ENCODE measurements at regions not wholly inside any gene's neighbourhood (a gene's known extent, or its start where the extent isn't known, plus 50 kb on each side); places are given as distances from the start of the nearest gene placed in this dataset.

- DNase-seq = no peak
Measured at GRCh38 chr1:98478121-98478520, 183.4 kb upstream of the SNX7 start.

DNA sequence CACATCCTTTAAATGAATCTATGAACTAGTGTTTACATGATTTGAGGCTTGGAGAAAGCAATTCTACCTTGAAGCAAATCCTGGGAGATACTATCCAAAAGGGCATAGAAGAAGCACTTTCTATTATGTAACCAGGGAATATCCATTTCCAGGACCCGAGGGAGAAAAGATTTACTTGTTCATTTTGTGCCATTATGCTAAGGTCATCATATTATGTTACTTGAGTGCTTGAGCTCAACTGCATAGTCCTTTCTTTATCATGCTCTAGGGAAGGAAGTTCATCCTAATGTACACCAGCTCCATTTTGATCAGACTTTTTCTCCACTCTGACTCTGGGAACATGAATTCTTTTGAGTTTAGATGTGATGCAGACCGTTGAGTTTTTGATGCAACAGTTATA is 188.6 kb upstream of the SNX7 start:
- DNase-seq = no peak

DNA sequence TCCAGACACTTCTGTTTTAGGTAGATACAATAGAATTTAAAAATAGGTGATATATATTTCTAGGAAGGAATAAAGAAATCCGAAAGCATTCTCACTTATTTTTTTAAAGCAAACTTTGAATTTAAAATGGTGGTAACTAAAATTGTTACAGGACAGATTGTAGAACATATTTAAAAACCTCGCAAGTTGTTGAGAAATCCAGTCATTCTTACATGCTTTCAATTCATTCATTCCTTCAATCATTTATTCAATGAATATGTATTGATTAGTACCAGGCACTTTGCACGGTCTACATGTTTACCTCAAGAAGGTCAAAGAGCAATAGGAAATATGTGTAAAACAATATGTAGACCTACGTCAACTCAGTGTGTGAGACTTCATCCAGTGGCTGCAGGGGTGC is 189.9 kb upstream of the SNX7 start:
- no peak for DNase-seq

DNA sequence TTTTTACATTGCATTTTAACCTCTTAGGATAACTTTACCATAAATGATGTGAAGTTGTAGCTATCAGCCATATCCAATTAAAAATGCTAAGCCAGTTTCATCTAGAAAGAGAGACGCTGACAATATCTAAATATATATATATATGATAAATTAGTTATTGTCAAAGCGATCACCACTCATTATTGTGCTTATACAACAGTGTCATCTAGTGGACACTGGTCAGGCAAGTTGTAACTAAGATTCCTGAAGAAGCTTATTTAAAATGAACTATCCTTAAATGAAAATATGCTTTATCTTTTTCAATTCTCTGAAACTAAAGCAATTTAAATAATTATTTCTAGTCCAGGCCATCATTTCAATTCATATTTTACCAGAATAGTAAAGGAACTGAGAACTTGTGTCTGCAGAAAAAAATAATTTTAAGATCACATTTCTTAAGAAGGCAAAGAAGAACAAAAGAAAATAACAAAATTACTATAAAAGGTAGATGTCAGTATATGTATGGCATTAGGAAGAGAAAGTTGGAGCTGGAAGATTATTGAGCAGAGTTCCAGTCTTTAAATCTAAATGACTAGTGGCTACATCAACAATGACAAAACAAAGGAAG is 193.3 kb upstream of the SNX7 start:
- no peak for DNase-seq

- DNase-seq = no peak
Measured at GRCh38 chr1:98467586-98467985, 193.9 kb upstream of the SNX7 start.

- no peak for DNase-seq
Measured at GRCh38 chr1:98467122-98467521, 194.4 kb upstream of the SNX7 start.

GRCh38 chr1:98461873-98462385 is 199.6 kb upstream of the SNX7 start:
- no peak for DNase-seq

DNA sequence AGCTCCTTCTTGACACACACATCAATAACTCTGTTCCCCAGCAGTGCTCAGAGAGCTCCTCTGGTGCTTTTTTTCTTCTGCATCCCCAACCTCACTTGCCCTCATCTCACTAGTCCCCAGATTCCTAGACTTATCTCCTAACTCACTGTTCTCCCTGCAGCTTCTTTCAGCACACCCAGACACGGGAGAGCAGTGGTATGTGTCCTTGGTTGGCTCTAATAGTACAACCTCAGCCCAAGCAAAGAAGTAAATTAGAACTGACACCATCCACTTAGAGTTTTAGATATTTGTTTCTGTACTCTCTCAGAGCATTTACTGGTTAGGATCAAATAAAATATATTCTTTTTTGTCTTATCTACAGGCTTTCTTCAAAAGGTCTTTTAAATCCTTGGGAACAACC is 201.4 kb upstream of the SNX7 start:
- no peak for DNase-seq

DNA sequence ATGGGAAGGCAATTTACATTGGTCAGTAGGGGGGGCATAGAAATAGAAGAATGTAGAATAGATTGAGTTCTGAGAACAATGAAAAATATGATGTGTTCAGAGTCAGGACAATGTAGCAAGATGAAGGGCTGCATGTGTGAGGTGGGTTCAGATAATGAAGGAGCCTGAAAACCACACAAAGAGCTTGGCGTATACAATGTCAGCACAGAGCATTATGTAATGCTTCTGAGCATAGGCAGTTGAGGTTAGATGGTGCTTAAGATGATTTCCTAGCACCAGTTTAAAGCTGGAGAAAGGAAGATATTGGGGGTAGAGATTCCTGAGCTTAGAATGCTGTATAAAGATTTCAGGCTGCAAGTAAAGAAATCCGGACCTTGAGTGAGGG is 202.0 kb upstream of the SNX7 start:
- DNase-seq = no peak

- DNase-seq = no peak
Measured at GRCh38 chr1:98458511-98459485, 202.7 kb upstream of the SNX7 start.

DNA sequence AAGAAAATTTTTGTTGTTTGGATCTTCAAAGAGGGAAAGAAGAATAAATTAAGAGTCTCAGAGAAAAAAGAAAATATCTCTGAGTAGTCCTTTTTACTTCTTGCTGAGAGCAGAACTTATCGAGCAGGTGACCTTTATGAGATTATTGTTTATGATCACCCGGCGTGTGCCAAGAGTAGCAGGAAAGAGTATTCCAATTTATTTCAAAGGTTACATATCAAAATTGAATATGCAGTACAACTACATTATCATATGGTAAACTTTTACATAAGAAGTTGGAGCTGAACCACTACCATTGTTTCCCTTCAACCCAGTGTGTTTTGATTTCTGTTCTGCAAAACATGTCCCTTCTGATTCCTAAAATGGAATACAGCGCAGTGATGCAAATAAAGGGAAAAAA is 204.3 kb upstream of the SNX7 start:
- DNase-seq = no peak

DNA sequence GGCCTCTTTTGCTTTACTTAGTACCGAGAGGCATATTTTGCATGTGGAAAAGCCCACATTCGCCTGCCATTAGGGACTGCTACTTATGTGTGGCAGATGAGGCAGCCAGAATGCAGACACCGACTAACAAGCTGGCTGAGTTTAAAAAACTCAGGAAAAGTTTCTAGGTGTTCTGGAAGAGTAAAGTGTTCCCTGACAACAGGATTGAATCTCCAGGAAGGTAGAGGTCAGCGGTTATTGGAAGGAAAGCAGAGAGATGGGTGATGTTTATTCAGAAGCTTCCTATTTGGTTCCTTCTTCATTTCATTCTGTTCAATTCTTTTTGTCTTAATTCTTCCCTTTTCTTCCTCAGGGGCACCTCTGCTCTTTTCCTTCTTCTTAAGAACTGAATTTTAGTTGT is 206.9 kb upstream of the SNX7 start:
- DNase-seq = no peak

- DNase-seq = no peak
Measured at GRCh38 chr1:98453066-98453465, 208.5 kb upstream of the SNX7 start.

DNA sequence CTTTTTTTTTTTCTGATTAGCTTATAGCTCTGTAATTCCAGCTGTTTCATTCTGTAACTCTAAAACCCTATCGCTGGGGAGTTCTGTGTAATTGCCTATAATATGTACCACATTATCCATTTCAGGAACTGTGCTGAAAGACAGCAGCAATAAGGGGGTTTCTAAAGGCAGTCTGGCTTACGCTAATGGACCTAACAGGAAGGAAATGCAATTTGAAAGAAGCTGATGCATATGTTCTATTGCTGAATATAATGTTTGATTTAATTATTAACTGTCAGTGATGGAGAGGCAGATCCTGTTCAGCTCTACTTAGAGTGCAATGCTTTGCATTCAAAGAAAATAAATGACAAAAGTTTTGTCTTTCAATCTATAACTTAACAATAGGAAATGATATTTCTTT is 209.4 kb upstream of the SNX7 start:
- no peak for DNase-seq

DNA sequence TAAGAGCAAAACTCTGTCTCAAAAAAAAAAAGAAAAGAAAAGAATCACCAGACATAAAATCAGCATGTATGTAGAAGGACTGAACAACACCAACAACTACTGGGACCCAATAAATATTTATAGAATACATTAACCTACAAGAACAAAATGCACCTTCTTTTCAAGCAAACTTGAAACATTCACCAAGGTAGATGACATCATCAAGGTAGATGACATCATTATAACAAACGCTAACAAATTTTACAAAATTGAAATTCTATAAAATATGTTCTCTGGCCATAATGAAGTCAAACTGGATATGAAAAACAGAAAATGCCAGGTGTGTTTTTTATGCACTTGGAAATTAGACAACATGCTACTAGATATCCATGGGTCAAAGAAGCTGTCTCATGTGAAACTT is 220.2 kb upstream of the SNX7 start:
- DNase-seq = no peak

- no peak for DNase-seq
Measured at GRCh38 chr1:98439471-98439870, 222.1 kb upstream of the SNX7 start.

DNA sequence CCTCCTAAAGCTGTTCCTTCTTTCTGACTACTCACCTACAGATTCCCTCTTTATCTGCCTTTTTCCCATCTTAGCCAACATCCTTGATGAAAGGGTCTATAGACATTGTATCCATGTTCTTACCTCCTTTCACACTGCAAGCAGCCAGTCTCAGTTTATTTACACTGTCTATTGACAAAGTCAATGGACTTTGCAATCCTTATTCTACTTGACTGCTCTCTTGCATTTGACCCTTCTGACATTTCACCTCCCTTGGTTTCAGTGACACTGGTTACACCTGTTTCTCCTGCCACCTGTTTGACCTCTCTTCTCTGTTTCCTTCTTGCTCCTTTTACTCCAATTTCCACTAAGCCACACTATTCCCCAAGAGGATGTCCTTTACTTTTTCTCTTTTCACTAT is 224.0 kb upstream of the SNX7 start:
- no peak for DNase-seq

- DNase-seq = no peak
Measured at GRCh38 chr1:98437011-98437410, 224.5 kb upstream of the SNX7 start.

DNA sequence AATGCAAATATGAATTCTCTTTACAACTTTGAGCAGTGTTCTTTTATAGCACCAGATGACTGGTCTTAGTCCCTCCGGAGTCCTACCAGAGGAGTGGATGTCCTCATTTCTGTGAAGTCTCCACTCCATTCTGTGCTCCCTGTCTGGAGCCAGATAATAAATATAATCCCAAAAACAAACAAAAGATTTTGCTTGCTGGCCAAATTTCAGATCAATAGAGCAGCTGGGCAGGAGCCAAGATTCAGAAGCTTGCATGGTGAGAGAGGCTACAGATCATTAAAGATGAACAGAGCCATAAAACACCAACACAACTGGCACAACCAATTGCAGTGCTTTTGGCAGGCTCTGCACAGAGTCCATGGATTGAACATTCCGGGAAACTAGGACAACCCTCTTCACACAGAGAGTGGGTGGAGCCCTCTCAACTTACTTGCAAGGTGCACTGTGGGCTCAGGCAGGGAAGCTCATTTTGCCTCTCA is 231.5 kb upstream of the SNX7 start:
- no peak for DNase-seq

- DNase-seq = no peak
Measured at GRCh38 chr1:98428864-98429263, 232.7 kb upstream of the SNX7 start.

- no peak for DNase-seq
Measured at GRCh38 chr1:98427664-98428063, 233.9 kb upstream of the SNX7 start.

GRCh38 chr1:98426092-98426491 is 235.4 kb upstream of the SNX7 start:
- DNase-seq = no peak

- no peak for DNase-seq
Measured at GRCh38 chr1:98422816-98423215, 238.7 kb upstream of the SNX7 start.

- DNase-seq = no peak
Measured at GRCh38 chr1:98421085-98421435, 240.5 kb upstream of the SNX7 start.

All from activated CD8-positive, alpha-beta memory T cell treated with anti-CD3 and anti-CD28 coated beads, Interleukin-2, amount 50 U/mL, for 48 hours (primary cell).